Urothelium cell line (cell line): ENCODE measurements at regions not wholly inside any gene's neighbourhood (a gene's known extent, or its start where the extent isn't known, plus 50 kb on each side); places are given as distances from the start of the nearest gene placed in this dataset.
"Not testable (repeated sequence)": the region's sequence is repeated elsewhere in the genome, so short reads cannot be mapped to it uniquely, and the experiment has no call there.

Experiments
- DNase-seq: peaks from one replicate; pipeline ENCODE4 v3.0.0; 2011; ENCODE audit warnings: low spot score, mixed read lengths
- FAIRE-seq: peaks from 2 replicates; lab custom pipeline; 2011; peaks lifted over from hg19 to GRCh38; lab: Jason Lieb, UNC

DNA sequence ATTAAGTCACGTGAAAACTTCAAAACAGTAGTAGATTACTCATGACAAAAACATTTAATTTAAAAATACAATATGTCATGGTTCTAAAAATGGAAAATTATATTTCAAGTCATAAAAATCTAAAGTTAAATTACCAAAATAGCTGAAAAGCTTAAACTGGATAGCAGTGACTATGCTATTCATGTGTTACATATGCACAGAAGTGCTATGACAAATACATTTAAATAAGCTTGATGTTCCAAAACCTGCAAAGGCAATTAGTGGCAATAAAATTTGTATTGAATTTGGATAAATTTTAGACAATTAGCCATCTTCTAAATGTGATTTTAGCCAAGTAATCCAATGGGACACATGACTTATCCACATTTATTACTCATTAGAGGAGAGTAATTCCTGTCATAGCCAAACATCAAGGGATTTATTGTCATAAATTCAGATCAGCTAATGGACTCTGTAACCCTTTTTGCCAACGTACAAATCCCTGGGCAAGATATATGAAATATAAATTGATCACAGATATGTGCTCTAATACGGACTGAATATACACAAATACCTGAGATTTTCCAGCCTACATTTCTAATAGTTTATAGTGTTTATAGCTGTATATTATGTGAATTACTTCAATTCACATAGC lies 419.4 kb downstream of the ISL1 start:
- FAIRE-seq, result no peak

DNA sequence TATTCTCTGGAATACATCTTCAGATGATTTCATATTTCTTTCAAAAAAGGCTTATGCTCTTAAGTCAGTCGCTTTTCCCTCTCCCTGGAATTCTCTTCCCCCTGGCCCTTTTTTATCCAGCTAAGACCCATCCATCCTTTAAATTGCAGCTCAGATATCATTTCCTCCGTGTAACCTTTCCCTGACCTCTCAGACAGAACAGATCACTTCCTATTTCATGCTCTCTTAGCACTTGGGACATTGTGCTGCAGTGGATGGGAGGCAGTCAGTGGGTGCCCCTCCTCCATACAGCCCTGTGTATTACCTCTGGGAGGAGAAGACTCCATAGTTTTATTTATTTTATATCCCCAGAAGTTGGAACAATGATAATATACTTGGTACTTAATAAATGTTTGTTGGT lies 423.4 kb downstream of the ISL1 start:
- no peak for DNase-seq
- FAIRE-seq, result no peak

More for the DNA sequence above, 419.4 kb downstream of the ISL1 start:
- DNase-seq, result no peak

DNA sequence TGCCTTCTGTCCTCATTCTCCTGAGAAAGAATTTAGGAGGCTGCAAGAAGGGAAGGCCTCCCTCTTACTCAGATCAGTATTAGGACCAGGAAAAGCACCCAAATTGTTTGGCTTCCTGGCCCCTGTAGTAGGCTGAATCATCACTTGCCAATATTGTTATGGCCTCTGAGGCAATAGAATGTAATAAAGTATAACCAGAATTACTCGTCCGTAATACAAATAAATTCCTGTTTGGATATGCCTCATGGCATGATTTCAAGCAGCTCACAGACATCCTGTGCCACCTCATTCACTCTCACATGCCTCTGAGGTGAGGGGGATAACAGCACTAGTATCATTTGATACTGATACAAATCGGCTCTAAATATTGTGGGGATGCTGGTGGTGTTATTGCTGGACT lies 427.3 kb downstream of the ISL1 start:
- DNase-seq, result peak; percentile 16
- FAIRE-seq, result no peak

DNA sequence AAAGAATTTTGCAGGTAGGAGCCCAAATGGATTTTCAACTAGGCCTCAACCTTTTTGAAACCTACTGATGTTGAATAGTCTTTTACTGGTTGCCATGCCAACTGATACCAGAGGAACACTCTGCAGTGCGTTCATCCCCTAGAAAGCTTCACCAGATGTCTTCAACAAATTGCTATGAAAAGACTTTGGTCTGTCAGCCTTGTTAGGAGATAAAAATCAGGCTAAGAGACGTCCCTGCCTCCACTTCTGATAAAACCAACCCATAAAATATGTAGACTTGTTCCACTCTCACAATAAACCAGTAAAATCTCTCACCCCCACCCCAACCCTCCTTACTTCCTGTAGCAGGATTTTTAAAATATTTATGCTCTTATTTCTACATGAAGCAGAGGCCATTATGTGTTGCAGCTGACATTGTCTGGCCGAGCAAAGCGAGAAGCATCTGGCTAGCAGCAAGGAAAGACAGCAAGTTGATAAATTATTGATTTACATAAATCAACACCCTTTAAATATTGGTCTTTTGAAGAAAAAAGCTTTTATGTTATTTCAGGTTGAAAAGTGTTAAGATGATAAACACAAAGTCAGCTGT lies 428.7 kb downstream of the ISL1 start:
- FAIRE-seq (no peak), DNase-seq (no peak)

DNA sequence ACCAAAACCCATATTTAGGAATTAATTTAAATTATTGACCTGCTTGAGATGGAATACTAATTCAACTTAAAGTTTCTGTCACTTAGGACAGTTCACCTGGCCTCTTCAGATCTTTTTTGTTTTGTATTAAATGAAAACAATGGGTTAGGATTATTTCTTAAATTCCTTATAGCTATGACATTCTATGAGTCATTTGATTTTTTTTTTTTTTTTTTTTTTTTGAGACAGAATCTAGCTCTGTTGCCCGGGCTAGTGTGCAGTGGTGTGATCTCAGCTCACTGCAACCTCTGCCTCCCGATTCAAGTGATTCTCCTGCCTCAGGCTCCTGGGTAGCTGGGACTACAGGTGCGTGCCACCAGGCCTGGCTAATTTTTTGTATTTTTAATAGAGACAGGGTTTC lies 431.6 kb downstream of the ISL1 start:
- not testable (repeated sequence) for FAIRE-seq, DNase-seq

DNA sequence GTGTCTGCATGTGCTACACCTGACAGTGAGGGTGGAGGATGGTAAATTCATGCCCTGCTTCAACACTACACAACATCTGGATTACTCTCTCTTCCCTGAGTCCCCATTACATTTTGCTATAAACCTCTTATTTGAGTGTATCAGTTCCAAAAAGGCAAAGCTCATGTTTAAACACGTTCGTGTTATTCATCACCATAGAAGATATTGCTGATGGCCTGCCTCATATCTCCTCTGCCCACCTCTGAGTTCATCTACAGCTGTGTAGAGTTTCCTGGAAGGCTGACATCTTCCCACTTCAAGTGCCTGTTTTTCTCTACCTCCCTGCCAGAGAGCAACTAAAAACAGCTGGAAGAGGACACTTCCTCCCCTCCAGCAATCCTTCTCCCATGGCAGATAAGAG lies 433.2 kb downstream of the ISL1 start:
- no peak for FAIRE-seq

DNA sequence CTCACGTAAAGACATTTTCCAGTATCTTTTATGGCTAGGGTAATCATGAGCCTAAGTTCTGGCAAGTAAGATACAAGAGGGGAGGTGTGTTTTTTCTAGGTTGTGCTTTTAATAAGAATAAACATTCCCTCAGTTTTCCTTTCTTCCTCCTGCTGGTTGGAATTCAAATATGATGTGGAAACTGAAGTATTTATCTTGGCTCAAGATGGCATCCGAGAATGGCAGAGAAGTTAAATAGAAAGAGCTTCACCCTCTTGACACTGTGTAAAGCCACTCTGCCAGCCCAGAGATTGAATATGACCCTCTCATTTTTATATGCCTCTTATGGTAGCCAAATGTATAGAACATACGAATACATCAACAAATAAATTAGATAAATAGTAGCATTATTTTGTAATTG lies 438.4 kb downstream of the ISL1 start:
- no peak for DNase-seq
- FAIRE-seq, result no peak

More for the DNA sequence above, 433.2 kb downstream of the ISL1 start:
- no peak for DNase-seq

DNA sequence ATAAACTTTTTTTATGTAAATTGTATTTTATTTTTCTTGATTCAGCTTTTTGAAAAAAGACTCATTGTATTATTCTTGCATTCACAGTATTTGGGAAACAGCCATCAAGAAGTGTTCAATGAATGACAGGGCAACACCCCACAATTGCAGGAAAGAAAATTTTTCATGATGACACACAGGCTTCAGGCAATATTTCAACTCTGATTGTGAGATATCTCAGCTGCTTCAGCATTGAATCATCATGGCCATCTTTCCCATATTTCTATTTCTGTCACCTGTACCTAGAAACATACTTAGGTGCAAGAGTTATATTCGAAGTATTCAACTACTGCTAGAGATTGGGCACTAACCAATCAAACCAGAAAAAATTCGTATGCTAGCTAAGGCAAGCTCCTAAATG lies 446.0 kb downstream of the ISL1 start:
- DNase-seq (peak; percentile 36), FAIRE-seq (peak; percentile 63)

DNA sequence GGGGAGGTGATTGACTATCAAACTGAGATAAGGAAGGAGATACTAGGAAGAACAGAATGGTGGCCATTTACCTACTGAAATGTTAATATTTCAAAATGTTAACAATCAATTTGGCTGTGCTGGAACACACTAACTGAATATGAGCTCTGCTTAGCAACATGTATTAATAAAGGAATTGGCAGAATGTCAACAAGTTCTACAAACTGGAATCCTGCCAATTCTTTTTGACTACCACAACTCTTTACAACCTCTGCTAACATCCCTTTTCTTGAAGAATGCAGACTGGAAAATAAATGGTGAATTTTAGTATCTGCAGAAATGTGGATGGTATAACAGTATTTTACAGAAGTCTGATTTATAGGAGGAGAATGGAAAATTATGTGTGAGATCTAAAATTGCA lies 446.4 kb downstream of the ISL1 start:
- FAIRE-seq (no peak), DNase-seq (no peak)

DNA sequence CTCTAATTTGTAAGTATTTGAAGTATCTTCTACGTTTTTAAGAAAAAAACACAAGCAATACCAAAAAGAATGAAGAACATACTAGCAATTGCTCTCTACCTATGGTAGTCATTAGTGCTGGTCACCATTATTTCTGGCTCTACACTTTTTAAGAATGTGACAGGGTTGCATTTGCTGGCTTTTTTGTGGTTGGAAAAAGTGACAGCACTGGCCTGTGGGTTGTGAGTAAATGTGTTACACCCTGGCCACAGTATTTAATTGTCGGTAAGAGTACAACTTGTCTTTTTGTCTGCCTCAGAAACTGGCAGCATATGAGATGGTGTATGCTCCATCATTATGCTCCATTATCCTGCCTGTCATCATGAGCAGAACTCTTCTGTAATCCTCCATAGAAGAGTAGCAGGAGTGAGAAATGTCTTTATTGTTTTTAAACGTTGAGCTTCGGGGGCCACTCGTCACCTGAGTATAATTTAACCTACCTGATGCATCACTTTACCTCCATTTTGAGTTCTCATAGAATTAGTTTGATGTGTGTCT lies 449.8 kb downstream of the ISL1 start:
- no peak for FAIRE-seq
- DNase-seq, result no peak

DNA sequence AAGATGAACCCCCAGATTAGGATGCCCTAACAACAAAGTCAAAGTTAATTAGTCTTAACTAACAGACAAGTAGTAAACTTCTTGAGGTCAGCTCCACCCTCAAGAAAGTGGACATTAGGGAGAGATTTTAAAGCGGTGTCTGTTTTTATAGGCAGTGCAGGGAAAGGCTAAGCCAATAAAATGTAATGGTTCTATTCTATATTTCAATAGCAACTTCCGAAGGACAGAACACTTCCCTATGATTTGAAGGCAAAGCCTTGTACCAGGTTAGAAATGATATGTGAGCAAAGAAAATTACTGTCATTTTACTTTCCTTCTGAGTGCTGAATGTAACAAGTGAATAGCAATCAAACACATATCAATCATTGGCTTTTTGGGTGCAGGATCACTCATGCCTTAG lies 455.2 kb downstream of the ISL1 start:
- no peak for FAIRE-seq
- DNase-seq, result no peak

DNA sequence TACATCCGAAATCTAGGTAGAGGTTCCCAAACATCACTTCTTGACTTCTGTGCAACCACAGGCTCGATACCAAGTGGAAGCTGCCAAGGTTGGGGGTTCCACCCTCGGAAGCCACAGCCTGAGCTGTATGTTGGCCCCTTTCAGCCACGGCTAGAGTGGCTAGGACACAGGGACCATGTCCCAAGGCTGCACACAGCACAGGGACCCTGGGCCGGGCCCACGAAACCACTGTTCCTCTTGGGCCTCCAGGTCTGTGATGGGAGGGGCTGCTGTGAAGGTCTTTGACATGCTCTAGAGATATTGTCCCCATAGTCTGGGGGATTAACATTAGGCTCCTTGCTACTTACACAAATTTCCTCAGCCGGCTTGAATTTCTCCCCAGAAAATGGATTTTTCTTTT lies 460.6 kb downstream of the ISL1 start:
- DNase-seq (no peak), FAIRE-seq (no peak)

DNA sequence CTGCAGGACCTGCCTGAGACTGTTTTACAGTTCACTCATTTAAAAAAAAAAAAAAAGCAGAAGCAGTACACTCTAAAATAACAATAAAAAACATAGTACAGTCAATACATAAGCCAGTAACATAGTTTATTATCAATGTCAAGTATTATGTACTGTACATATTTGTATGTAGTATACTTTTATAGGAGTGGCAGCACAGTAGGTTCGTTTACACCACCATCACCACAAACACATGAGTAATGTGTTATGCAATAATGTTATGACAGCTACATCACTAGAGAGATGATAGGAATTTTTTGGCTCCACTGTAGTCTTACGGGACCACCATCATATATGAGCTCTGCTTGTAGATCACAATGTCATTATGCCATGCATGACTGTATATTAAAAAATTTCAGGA lies 462.8 kb downstream of the ISL1 start:
- DNase-seq, result no peak
- FAIRE-seq, result no peak

DNA sequence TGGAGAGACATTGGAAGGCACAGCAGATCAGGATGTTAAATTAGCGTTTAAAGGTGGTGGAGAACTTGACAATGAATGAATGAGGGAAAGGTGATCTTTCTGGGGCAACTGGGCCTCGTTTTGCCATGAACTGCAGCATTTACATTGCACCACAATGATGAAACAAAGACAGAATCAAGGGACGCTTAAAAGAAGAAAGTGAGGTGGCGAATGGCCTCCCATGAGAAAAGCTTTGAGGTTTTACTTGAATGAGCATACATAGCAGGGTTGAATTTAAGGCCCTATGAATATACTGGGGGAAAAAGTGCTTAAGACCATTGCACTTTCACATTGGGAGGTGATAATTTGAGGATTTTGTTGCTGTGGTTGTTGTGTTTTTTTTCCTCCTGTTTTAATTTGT lies 476.4 kb downstream of the ISL1 start:
- DNase-seq, result no peak
- no peak for FAIRE-seq

DNA sequence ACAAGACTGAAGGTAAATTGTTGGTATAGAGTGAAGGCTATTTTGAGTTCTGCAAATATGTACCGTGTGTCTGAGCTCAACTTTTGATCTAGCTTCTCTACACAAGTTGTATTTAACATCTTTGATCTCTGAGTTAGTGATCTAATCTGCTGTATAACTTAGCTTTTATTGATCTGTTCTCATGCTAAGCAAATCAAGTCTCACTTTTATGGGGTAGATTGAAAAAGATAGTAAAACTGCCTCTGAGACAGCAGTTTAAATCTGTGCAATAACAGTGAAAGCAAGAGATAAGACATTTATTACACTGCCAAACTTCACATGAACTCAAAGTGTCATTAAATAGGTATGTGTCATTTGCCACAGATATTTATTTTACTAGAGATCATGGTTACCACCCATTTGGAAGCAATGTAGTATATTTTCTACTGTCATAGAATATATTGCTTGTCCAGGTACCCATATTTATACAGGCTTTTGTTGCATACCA lies 477.3 kb downstream of the ISL1 start:
- DNase-seq (peak; percentile 6), FAIRE-seq (no peak)

DNA sequence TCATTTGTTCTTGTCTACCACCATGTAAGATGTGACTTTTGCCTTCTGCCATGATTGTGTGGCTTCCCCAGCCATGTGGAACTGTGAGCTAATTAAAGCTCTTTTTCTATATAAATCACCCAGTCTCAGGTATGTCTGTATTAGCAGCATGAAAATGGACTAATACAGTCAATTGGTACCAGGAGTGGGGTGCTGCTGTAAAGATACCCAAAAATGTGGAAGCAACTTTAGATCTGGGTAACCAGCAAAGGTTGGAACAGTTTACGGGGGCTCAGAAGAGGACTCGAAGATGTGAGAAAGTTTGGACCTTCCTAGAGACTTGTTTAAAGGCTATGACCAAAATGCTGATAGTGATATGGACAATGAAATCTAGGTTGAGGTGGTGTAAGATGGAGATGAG lies 488.9 kb downstream of the ISL1 start:
- no peak for FAIRE-seq
- no peak for DNase-seq

DNA sequence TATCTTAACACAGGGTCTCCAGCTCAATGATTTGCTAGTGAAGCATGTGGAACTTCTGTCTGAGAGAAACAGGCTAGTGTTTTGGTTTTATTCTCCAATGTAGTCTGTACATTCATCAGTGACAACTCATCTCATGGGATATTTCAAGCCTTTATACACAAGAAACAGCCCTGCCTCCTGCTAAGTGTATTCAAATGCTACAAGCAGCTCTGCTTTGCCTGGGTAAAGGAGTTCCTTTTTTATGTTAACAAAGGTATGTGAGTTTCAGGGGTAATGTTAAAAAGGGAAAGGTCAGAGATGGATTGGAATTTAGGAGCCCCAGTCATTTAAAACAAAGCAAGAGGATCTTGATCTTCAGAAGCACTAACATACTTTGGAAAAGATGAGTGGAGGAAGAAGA lies 498.7 kb downstream of the ISL1 start:
- no peak for DNase-seq
- FAIRE-seq, result no peak

DNA sequence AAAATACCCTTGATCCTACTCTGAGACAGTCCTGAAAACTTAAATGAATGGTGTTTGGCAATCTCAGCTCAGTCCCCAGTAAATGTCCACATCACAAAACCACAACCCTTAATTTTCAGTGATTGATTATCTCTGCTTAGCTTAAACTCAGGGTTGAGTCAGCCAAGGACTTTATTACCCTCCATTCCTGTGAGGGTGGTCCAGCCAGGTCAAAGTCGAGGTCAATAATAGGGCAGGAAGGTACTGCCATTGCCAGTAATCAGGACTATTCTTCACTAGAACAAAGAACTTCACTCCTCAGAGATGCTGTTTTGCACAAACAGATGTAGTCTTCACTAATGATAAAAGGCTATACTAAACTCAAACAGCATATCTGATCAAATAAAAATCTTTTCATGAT lies 499.4 kb downstream of the ISL1 start:
- no peak for FAIRE-seq
- no peak for DNase-seq

DNA sequence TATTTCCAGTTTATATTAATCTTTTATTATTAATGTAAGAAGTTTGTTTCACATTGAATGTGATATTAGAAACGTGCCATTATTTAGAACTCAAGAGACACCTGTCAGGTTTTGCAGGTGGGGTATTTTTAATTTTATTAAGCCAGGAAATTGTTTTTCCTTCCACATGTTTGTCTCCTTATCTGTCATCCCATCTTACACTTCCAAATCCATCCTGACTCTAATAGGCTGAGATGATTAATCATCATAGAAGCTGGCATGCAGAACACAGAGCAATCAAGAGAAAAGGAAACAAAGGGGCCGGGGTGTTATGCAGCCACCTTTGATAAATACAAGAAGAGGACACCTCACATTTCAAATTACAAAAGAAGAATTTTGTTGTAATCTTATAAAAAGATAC lies 506.5 kb downstream of the ISL1 start:
- DNase-seq, result no peak
- FAIRE-seq, result no peak

DNA sequence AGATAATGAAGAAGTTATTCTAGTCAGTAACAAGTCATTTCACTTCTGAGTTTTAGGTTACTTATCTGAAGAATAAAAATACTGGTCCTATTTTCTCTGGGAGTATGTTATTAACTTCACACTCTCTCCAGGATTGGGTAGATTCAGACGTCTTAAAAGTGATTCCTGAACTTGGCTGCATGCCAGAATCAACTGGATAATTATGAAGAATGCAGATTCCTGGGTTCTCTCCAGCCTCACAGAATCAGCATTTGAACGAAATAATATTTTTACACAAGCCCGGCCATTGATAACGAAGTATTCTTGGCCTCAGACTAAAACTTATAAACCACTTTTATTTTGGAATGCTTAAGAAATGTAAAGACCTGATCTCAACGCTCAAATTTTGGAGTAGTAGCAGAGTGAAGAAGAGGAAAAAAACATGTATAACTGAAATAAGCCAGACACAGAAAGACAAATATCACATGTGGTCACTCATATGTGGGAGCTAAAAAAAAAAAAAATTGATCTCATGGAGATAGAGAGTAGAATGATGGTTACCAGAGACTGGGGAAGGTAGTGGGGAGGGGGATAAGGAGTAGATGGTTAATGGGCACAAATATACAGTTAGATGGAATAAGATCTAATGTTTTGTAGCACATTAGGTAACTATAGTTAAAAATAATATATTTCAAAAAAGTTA lies 507.3 kb downstream of the ISL1 start:
- FAIRE-seq (no peak), DNase-seq (no peak)

DNA sequence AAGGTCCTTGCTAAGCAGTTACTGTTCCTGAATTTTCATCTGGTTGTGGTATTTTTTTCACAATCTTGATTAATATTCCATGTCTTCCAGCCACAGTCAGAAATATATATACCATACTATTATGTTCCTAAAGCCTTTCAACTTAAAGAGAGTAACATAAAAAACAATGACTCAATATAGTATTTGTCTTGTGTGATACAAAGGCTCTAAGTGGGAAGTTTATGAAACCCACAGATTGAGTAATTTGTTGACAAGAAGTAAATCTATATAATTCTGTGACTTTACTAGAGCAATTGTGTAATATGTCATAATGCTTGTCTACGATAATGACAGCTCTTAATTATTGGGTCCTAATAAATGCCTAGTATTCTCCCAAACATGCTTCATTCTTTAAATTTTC lies 509.4 kb downstream of the ISL1 start:
- FAIRE-seq (no peak), DNase-seq (no peak)

DNA sequence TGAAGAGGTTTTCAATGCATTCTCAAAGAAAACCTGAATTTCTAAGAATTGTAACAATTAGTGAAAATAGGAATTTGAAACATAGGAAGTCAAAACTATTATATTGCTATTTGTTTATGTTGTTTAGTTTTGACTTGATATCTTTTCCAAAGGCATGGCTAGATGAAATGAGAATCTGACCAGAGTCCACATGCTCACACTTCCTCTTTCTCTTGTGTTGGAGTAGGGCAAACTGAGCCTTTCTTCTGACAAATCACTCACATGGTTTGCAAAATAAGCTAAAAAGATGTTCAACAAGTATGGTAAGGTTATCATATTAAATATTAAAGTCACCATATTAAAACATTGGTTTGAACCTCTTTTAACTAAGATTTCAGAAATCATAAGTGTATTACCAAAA lies 512.6 kb downstream of the ISL1 start:
- DNase-seq (no peak), FAIRE-seq (no peak)
